Esophagus muscularis mucosa (tissue), 3 donors: ENCODE measurements at regions not wholly inside any gene's neighbourhood (a gene's known extent, or its start where the extent isn't known, plus 50 kb on each side); places are given as distances from the start of the nearest gene placed in this dataset.

Source experiments
- CTCF ChIP-seq, 3 experiments: fragments of 200-600 bp in 2 of 3; fragments of 450-650 bp in 1 of 3; sonication (generic) in 2 of 3; IDR thresholded peaks; one replicate each; pipeline ENCODE4 v1.5.1; 2017 to 2019; ENCODE audit warnings: antibody characterized with exemption in 3 of 3, mild to moderate bottlenecking in 2 of 3, moderate library complexity in 1 of 3
- EP300 ChIP-seq: sonication (generic); formaldehyde crosslinking; IDR thresholded peaks from one replicate; pipeline ENCODE4 v1.6.1; 2017; ENCODE audit warnings: antibody characterized with exemption

DNA sequence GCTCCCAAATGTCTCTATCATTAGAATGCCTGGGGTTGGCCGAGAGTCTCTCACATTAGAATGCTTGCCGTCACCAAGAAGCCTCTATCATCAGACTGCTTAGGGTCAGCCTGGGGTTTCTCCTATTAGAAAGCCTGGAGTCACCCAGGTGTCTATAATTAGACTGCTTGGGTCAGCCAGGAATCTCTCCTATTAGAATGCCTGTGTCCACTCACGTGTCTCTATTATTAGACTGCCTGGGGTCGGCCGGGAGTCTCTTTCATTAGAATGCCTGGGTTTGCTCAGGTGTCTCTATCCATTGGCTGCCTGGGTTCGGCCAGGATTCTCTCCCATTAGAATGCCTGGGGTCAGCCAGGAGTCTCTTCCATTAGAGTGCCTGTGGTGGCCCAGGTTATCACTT is 1453.1 kb downstream of the UQCRFS1 start:
- TF ChIP-seq CTCF (IDR thresholded peaks at IDR 0.05) (no peak), EP300 (no peak)
